ENCODE measurements at regions not wholly inside any gene's neighbourhood (a gene's known extent, or its start where the extent isn't known, plus 50 kb on each side); places are given as distances from the start of the nearest gene placed in this dataset.

DNA sequence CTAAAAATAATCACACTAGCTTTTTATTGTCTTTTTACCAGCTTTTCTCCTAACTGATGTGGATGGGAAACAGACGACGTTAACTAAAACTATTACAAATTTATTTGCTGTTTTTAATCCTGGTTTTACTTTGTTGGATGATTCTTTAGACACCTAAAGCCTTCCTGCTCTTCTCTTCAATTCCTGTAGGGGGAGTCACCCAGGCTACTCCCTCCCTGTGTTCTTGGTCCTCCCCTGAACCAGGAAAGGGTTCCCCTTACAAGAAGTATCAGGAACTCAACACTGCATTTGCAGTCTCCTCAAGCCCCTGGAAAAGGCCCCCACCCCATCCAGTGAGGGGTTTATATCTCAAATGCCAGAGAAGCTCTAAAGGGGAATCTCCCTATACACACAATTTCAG lies 206.1 kb downstream of the SUCLA2 start:
- no peak for DNase-seq
- no peak overlapping the region for H2BK5ac ChIP-seq (ENCODE audit: insufficient read length, low read length)
- no peaks in the 10 kb centered on the region for H3K4me1 Mint-ChIP-seq

More for the DNA sequence above, 206.1 kb downstream of the SUCLA2 start:
- Mint-ChIP-seq H3K9me3 (peaks cover 23 to 27% of the 10 kb centered on the region in 2 experiments), H3K36me3 (ENCODE audit: insufficient read depth in 1 of 3, low read depth in 3 of 3) (peaks cover 12 to 28% (median 17%) of the 10 kb centered on the region in 3 experiments), H3K4me3 (no peak overlapping the region), H3K27me3 (ENCODE audit: low read depth) (peaks cover 2% of the 10 kb centered on the region; the same call in 1 of the 2 replicates), H3K27ac (no peak overlapping the region)
- Histone ChIP-seq H3K9me3 (ENCODE audit: control insufficient read depth, low read depth, low read length) (no peaks in the 10 kb centered on the region), H3K4me2 (ENCODE audit: insufficient read depth, insufficient read length, low read length) (no peak overlapping the region), H3K4ac (ENCODE audit: low read depth, low read length) (no peak overlapping the region), H3K79me2 (ENCODE audit: insufficient read depth, low read length) (no peaks in the 10 kb centered on the region), H3K27ac (ENCODE audit: insufficient read length, low read depth, low read length) (no peak overlapping the region), H3K56ac (ENCODE audit: insufficient read length, low read depth, low read length) (no peak overlapping the region), H4K20me1 (ENCODE audit: control insufficient read depth, insufficient read depth, insufficient read length) (no peaks in the 10 kb centered on the region), H3K18ac (ENCODE audit: insufficient read length, low read depth, low read length) (no peak overlapping the region), H2BK20ac (ENCODE audit: low read depth, low read length, poor library complexity, severe bottlenecking) (no peak overlapping the region), H2AK5ac (ENCODE audit: insufficient read length, low read length) (no peak overlapping the region), H2BK120ac (ENCODE audit: low read depth, low read length, poor library complexity, severe bottlenecking) (no peak overlapping the region), H3K79me1 (ENCODE audit: insufficient read depth, low read depth, low read length, poor library complexity, severe bottlenecking) (no peaks in the 10 kb centered on the region), H4K91ac (ENCODE audit: insufficient read length, low read depth, low read length) (no peak overlapping the region), H2AFZ (ENCODE audit: low read length) (no peak overlapping the region), H3K14ac (ENCODE audit: insufficient read depth, low read length) (no peak overlapping the region), H3K23ac (ENCODE audit: insufficient read length, low read depth, low read length) (no peak overlapping the region), H3K23me2 (ENCODE audit: insufficient read length, low read depth, low read length, poor library complexity, severe bottlenecking) (no peaks in the 10 kb centered on the region), H3K27me3 (ENCODE audit: insufficient read depth, low read length) (no peaks in the 10 kb centered on the region), H3K9ac (ENCODE audit: extremely low read depth, insufficient read length, low read length) (no peak overlapping the region), H3T11ph (ENCODE audit: low read length) (no peak overlapping the region), H3K4me1 (ENCODE audit: insufficient read depth, low read length) (no peaks in the 10 kb centered on the region), H4K8ac (replicated peaks; ENCODE audit: insufficient read length, low read depth, low read length) (no peak overlapping the region), H2BK15ac (ENCODE audit: low read depth, low read length) (no peak overlapping the region), H4K5ac (ENCODE audit: insufficient read length, low read depth, low read length) (no peak overlapping the region), H2BK12ac (ENCODE audit: insufficient read length, low read depth, low read length) (no peak overlapping the region)
- TF ChIP-seq, protein P1, sequence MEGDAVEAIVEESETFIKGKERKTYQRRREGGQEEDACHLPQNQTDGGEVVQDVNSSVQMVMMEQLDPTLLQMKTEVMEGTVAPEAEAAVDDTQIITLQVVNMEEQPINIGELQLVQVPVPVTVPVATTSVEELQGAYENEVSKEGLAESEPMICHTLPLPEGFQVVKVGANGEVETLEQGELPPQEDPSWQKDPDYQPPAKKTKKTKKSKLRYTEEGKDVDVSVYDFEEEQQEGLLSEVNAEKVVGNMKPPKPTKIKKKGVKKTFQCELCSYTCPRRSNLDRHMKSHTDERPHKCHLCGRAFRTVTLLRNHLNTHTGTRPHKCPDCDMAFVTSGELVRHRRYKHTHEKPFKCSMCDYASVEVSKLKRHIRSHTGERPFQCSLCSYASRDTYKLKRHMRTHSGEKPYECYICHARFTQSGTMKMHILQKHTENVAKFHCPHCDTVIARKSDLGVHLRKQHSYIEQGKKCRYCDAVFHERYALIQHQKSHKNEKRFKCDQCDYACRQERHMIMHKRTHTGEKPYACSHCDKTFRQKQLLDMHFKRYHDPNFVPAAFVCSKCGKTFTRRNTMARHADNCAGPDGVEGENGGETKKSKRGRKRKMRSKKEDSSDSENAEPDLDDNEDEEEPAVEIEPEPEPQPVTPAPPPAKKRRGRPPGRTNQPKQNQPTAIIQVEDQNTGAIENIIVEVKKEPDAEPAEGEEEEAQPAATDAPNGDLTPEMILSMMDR (conservative IDR thresholded peaks at IDR 0.05) = peak; percentile 72
- no CpG with 5 or more reads among the region's 2 CpGs for WGBS (ENCODE audit: extremely low coverage, insufficient read length, low lambda C conversion rate)

Data from H9 (cell line).